ENCODE measurements at regions not wholly inside any gene's neighbourhood (a gene's known extent, or its start where the extent isn't known, plus 50 kb on each side); places are given as distances from the start of the nearest gene placed in this dataset.
A peak's percentile ranks its signal among the peaks of the same experiment; 100 is the strongest.

DNA sequence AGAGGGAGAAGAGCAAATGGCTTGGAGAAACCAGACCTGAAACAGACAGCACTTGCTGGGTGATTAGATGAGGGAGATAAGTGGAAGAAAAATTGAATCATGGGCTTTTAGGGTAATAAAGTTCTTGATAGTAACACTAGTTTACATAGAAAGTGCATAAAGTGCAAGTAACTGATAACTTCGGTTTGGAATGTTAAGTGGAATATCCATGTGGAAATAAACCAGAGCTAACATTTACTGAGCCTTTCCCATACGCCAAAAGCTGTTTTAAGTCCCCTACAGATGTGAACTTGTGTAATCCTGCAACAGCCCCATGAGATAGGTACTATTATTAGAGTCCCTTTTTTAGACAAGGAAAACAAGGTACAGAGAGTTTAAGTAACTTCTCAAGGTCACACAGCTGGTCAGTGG is 77.1 kb upstream of the NUDT4 start:
- Histone ChIP-seq H3K9me2 (no peaks in the 10 kb centered on the region), H4K20me1 (ENCODE audit: insufficient read depth) (no peaks in the 10 kb centered on the region), H3K79me2 (ENCODE audit: insufficient read depth) (no peaks in the 10 kb centered on the region), H3K4me1 (ENCODE audit: control insufficient read depth in 1 of 2, insufficient read depth in 2 of 2, low read depth in 1 of 2, low read length in 1 of 2) (peaks cover 12 to 30% of the 10 kb centered on the region in 2 experiments; a peak in 3 of 4 replicates), H3K9ac (no peak overlapping the region), H3K27me3 (ENCODE audit: insufficient read depth) (no peaks in the 10 kb centered on the region), H3K9me3 (no peaks in the 10 kb centered on the region), H3K36me3 (replicated peaks in 1 of 2; ENCODE audit: control insufficient read depth in 1 of 2, insufficient read depth in 2 of 2, low read length in 1 of 2) (no peaks in the 10 kb centered on the region), H3K4me3 (ENCODE audit: low read depth in 2 of 2, low read length in 1 of 2) (no peak overlapping the region), H3K4me2 (no peak overlapping the region), H2AFZ (ENCODE audit: low read depth) (no peak overlapping the region), H3F3A (replicated peaks; ENCODE audit: insufficient read depth) (peaks cover 15% of the 10 kb centered on the region), H3K27ac (ENCODE audit: low read depth in 2 of 2, low read length in 1 of 2) (peak overlapping the region in 1 of 2 experiments; percentile 72; a peak in 2 of 4 replicates)
- 50% methylated on average over 2 of the region's 2 CpGs for WGBS (ENCODE audit: low lambda C conversion rate)
- CTCF ChIA-PET: no interaction called here
- peak; percentile 51 for DNase-seq
- no peak for TF ChIP-seq YY1 (IDR thresholded peaks at IDR 0.05; ENCODE audit: low read depth)
- no peak for TF ChIP-seq FOSL2 (IDR thresholded peaks at IDR 0.05; ENCODE audit: borderline replicate concordance, low read depth)
- TF ChIP-seq SMC3 (IDR thresholded peaks at IDR 0.05; ENCODE audit: low read depth, low read length): no peak
- TF ChIP-seq, protein P1, sequence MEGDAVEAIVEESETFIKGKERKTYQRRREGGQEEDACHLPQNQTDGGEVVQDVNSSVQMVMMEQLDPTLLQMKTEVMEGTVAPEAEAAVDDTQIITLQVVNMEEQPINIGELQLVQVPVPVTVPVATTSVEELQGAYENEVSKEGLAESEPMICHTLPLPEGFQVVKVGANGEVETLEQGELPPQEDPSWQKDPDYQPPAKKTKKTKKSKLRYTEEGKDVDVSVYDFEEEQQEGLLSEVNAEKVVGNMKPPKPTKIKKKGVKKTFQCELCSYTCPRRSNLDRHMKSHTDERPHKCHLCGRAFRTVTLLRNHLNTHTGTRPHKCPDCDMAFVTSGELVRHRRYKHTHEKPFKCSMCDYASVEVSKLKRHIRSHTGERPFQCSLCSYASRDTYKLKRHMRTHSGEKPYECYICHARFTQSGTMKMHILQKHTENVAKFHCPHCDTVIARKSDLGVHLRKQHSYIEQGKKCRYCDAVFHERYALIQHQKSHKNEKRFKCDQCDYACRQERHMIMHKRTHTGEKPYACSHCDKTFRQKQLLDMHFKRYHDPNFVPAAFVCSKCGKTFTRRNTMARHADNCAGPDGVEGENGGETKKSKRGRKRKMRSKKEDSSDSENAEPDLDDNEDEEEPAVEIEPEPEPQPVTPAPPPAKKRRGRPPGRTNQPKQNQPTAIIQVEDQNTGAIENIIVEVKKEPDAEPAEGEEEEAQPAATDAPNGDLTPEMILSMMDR (IDR thresholded peaks at IDR 0.05): no peak
- peak; percentile 36; the same call in 1 of the 2 replicates for TF ChIP-seq FOXJ3 (CRISPR knock-in tag; IDR thresholded peaks at IDR 0.05)
- TF ChIP-seq CHD2 (IDR thresholded peaks at IDR 0.05; ENCODE audit: low read length, partially characterized antibody): peak; percentile 69
- peak; percentile 85 for TF ChIP-seq RCOR1 (IDR thresholded peaks at IDR 0.05; ENCODE audit: low read length)
- TF ChIP-seq JUND (IDR thresholded peaks at IDR 0.05): no peak
- TF ChIP-seq EP300 (IDR thresholded peaks at IDR 0.05; ENCODE audit: borderline replicate concordance in 1 of 2, low read depth in 1 of 2, low read length in 1 of 2): peak in 1 of 2 experiments; percentile 92; a peak in 2 of 4 replicates
- TF ChIP-seq GATA2 (CRISPR knock-in tag; IDR thresholded peaks at IDR 0.05): peak; percentile 86
- TF ChIP-seq, protein P2, sequence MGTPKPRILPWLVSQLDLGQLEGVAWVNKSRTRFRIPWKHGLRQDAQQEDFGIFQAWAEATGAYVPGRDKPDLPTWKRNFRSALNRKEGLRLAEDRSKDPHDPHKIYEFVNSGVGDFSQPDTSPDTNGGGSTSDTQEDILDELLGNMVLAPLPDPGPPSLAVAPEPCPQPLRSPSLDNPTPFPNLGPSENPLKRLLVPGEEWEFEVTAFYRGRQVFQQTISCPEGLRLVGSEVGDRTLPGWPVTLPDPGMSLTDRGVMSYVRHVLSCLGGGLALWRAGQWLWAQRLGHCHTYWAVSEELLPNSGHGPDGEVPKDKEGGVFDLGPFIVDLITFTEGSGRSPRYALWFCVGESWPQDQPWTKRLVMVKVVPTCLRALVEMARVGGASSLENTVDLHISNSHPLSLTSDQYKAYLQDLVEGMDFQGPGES (IDR thresholded peaks at IDR 0.05; ENCODE audit: low read depth, low read length): no peak
- TF ChIP-seq RAD21 (IDR thresholded peaks at IDR 0.05; ENCODE audit: low read length): peak; percentile 6; the same call in 1 of the 2 replicates
- TF ChIP-seq TEAD4 (IDR thresholded peaks at IDR 0.05; ENCODE audit: borderline replicate concordance, insufficient read depth): peak; percentile 63; the same call in 1 of the 2 replicates
- peak; percentile 55 for TF ChIP-seq TCF12 (IDR thresholded peaks at IDR 0.05)
- POLR2A ChIA-PET: no interaction called here

All from SK-N-SH (cell line).